Activated CD4-positive, alpha-beta T cell treated with anti-CD3 and anti-CD28 coated beads, Interleukin-2, amount 50 U/mL, for 24 hours (primary cell): ENCODE measurements at regions not wholly inside any gene's neighbourhood (a gene's known extent, or its start where the extent isn't known, plus 50 kb on each side); places are given as distances from the start of the nearest gene placed in this dataset.

Experiments
- DNase-seq, 2 donors: peaks; one replicate each; pipeline ENCODE4 v3.0.0-alpha.2; 2020; ENCODE audit warnings: low read depth in 1 of 2, low spot score in 1 of 2

GRCh38 chr1:48164571-48164970 is 57.9 kb upstream of the SLC5A9 start:
- no peak for DNase-seq

- DNase-seq, result no peak
Measured at GRCh38 chr1:48160486-48161132, 61.9 kb upstream of the SLC5A9 start.

GRCh38 chr1:48139275-48139674 is 83.2 kb upstream of the SLC5A9 start:
- DNase-seq, result no peak

DNA sequence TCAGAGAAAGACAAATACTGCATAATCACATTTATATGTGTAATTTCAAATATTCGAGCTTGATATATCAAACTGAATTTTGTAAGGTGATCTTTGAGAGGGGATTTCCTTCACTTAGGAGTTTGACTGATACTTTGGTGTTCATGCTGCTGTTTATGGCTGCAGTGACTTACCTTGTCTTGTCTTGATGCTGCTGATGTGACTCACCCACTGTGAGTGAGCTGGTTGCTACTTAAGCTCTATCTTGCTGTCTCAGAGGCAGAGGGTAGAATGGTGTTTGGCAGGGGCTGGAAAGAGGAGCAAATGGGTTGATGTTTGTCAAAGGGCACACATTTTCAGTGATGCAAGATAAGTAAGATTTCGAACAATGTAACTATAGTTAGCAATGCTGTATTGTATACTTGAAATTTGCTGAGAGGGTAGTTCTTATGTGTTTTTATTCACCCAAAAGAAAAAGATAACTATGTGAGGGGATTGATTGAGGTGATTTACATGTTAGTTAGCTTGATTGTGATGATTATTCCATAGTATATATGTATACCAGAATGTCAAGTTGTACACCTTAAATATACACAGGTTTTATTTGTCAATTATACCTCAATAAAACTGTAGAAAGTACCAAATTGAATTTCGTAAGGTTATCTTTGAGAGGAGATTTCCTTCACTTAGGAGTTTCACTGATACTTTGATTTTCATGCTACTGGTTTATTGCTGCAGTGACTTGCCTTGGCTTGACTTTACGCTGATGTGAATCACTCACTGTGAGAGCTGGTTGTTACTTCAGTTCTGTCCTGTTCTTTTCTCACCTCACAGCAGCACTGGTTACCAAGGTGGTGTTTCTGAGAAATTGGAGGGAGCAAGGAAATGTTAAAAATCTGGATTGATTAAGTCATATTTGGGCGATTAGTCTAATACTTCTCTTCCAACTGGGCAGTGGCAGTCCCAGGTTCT is 94.5 kb upstream of the SLC5A9 start:
- DNase-seq, result no peak

DNA sequence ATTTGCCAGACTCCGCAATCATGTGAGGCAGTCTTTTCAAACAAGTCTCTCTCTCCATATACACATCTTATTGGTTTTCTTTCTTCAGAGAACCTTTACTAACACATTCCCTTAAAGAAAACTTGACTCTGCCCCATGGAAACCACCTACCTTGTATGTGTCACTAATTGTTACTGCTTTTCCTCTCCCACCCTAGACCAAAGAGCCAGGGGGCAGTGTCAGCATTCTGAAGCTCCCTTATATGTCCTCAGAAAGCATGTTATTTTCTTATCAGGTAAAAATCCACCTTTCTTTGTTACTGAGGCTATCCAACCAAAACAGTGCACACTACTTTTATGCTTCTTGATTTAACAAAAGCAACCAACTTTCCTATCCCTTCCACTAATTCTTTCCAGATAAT is 98.9 kb upstream of the SLC5A9 start:
- DNase-seq, result no peak

- DNase-seq, result no peak
Measured at GRCh38 chr1:48121955-48122354, 100.6 kb upstream of the SLC5A9 start.

GRCh38 chr1:48120621-48121020 is 101.9 kb upstream of the SLC5A9 start:
- DNase-seq, result no peak

DNA sequence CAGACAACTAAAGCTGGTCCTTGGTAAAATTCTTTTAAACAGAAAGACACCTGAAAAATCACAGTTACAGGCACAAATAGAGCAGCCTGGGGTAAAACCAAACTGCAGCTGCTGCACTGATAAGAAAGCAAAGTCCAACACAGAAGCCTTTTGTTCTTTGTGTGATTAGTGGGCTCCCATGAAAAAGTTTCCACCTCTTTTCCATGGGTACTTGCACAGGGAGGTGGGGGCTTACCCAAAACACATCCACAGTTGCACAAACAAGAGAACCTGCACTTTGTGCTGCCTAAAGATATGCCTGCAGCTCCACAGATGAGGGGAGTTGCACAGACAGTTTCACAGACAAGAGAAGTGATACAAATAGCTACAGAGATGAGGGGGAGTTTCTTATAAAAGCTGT is 106.7 kb upstream of the SLC5A9 start:
- DNase-seq, result no peak

- no peak for DNase-seq
Measured at GRCh38 chr1:48114596-48115382, 107.7 kb upstream of the SLC5A9 start.

- DNase-seq, result no peak
Measured at GRCh38 chr1:48109390-48110013, 112.3 kb upstream of the TRABD2B start.

DNA sequence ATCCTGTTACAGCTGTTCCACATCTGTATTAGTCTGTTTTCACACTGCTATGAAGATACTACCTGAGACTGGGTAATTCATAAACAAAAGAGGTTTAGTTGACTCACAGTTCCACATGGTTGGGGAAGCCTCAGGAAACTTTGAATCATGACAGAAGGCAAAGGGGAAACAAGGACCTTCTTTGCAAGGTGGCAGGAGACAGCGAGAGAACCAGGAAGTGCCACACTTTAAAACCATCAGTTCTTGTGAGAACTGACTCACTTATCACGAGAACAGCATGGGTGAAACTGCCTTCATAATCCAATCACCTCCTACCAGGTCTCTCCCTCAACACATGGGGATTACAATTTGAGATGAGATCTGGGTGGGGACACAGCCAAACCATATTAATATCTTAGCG is 110.3 kb upstream of the TRABD2B start:
- no peak for DNase-seq

DNA sequence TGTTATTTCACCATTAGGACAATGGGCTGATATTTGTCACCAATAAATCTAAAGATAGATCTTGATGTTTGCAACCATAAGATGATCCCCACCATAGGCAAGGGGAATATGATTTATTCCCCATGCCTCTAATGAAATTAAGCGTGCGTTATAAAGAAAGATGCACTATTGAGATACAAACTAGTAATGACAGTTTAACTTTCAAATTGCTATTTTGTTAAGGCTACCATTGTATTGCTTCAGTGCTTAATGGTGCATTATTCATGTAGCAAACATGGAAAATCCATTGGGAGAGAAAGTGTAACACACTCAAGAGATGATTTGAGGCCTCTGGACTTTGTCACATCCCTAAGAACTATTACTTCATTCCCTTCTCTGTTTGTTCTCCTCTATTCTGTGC is 108.9 kb upstream of the TRABD2B start:
- no peak for DNase-seq

DNA sequence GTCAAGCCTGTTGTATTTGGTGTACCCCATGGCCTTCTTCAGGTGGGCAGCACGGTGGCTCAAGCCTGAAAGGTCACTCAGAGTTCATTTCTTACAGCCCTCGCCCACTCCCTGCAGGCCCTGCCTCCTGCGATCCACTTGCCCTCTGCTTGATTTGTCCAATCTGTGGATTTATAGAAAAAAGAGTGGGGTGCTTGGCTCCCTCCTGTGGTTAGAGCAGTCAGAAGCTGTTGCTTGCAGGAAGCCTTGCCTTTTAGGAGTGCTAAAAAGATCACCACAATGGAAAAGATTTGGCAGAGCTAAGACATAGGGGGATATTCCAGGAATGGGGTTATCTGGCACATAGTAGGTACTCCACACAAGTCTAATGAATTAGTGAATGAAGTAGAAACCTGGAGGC is 108.0 kb upstream of the TRABD2B start:
- DNase-seq, result no peak

DNA sequence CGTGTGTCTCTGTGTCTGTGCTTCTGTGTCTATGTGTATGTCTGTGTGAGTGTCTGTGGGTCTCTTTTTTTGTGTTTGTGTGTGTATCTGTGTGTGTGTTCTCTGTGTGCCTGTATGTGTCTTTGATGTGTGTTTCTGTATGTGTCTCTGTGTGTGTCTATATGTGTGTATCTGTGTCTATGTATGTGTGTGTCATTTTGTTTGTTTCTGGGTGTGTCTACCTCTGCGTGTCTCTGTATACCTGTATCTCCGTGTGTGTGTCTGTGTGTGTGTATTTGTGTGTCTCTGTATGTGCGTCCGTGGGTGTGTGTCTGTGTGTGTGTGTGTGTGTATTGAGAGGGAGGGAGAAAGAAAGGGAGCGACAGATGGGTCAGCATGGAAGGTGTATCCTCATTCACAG is 106.3 kb upstream of the TRABD2B start:
- DNase-seq, result no peak

DNA sequence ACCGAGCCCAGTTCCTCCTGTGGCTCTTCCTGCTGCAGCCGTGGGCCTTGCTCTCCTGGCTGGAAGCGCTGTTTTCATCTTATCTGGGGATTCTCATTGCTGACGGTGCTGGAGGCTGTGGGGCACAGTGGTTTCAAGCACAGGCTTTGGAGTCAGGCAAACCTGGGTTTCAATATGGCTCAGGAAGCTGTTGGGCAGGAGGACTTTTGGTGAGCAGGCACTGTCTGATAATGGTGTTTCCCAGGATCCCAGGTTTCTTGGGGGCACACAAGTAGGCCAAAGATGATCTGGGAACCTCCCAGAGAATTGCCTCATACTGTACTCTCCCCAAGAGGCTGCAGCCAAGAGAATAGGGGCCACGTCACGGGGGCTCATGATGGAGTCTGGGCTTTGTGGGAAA is 105.6 kb upstream of the TRABD2B start:
- no peak for DNase-seq

DNA sequence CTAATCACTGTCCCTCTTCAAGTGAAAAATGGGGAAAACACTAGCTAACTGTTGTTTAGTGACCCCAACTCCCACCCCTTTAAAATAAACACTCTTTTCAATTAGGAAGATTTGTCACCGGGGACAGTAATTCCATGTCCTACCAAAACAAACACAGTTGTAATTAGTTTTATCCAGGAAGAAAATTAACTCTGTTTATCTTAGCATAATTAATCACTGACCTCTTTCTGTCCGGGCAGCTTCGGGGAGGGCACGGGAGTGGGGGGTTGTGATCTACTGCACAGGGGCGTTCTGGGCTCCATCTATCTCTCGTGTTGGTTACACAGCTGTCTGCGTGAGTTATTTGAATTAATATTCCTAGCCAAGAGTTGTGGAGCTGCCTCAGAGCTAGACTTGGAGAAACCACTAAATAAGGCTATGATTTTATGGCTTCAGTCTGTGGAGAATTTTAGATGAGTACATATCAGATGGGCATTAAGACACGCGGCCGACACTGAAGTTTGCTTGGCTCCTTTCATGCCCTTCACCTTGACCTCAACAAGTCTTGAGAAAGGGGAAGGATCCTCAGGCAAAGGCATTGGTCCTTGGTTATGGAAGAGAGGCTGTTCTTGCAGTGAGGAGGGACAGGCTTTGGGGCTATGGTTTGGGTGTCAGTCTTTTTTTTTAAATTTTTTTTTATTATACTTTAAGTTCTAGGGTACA is 102.0 kb upstream of the TRABD2B start:
- no peak for DNase-seq

DNA sequence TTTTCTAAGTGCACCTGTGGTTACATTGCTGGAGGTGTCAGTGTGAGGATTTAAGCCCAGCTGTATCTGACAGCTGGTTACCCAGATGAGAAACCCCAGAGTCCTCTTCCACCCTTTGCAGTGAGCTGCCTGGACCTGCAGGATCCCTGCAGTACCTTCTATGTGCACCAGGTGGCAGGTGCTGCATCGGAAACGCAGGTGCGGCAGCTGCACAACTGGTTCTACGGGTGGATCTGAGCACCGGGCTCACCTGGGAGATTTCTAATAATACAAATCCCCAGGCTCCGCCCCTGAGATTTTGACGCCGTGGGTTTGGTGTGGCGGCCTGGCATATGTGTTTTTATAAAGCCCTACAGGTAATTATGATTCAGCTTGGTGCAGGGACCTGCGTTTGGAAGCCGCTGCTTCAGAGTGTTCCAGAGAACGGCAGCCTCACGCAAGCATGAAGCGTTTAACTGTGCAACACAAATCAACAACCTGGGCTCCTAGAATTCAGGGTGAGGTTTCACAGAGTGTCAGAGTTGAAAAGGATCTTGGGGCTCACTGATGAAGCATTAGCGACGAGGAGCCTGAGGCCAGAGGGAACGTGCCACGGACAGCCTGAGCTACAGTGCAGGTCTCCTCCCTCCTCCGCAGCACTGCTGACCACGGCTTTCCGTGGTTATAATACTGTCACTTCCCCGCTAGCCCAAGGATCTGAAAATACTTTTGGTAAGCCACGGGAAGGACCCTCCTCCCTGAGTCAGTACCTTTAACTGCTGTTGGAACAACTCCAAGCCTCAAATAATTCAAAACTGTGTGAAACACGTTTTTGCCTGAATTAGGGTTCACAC is 96.7 kb upstream of the TRABD2B start:
- DNase-seq, result peak; percentile 32 to 59

DNA sequence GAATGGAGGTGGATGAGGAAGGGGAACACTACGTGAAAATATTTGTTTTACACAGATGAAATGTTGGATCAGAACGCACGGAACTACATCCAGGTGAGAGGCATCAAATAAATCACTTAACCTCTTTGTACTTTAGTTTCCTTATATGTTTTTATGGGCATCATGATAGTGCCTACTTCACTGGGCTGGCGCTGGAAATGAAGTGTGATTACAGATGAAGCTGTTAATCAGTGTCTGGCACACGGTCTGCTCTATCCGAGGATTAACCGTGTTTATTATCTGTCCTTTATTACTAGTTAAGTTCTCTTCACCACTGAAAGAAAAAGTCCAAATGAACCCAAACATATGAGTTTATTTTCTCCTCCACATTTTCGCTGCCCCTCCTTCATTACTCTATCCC is 96.0 kb upstream of the TRABD2B start:
- no peak for DNase-seq

DNA sequence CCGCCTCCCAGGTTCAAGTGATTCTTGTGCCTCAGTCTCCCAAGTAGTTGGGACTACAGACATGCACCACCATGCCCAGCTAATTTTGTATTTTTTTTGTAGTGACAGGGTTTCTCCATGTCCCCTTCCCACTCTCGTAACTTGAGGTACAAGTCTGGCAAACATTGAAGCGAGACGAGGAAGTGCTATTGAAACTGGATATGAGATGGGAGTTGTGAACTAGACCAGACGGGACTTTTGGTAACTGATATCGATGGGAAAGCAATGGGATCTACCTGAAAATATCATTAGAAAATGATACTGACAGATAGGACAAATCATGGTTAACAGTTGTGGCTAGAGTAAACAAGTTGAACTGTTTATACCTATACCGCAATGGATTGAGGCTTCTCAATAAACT is 95.2 kb upstream of the TRABD2B start:
- DNase-seq, result no peak

DNA sequence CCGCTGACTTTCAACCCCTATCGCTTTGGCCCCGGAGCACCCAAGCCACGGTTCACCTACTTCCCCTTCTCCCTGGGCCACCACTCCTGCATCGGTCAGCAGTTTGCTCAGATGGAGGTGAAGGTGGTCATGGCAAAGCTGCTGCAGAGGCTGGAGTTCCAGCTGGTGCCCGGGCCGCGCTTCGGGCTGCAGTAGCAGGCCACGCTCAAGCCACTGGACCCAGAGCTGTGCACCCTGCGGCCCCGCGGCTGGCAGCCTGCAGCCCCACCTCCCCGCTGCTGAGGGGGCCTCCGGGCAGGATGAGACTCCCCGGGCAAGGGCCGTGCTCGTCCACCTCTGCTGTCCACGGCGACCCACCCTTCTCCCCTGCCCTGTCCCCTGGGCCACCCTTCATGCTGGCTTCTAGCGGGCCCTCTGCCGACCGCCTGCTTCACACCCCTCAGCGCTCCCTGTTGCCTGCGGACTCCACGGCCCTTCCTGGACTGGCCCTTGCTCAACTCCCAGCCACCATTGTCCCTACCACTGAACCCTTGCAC is 92.2 kb upstream of the TRABD2B start:
- DNase-seq, result no peak
